ENCODE measurements at regions not wholly inside any gene's neighbourhood (a gene's known extent, or its start where the extent isn't known, plus 50 kb on each side); places are given as distances from the start of the nearest gene placed in this dataset.

GRCh38 chr9:135376511-135377265 lies 102.9 kb upstream of the PPP1R26 start:
- no peak for TF ChIP-seq RFX5 (IDR thresholded peaks at IDR 0.05; ENCODE audit: low read depth, low read length)
- no peak for TF ChIP-seq CTCF (conservative IDR thresholded peaks at IDR 0.05; ENCODE audit: low read depth, low read length)
- TF ChIP-seq POLR2A (IDR thresholded peaks at IDR 0.05; ENCODE audit: low read depth, low read length) = no peak
- no peak for TF ChIP-seq MXI1 (IDR thresholded peaks at IDR 0.05; ENCODE audit: borderline replicate concordance, low read depth, low read length)
- no peak for TF ChIP-seq RAD21 (IDR thresholded peaks at IDR 0.05; ENCODE audit: low read length)
- TF ChIP-seq ELK1 (IDR thresholded peaks at IDR 0.05; ENCODE audit: borderline replicate concordance, low read depth, low read length) = no peak
- TF ChIP-seq BHLHE40 (IDR thresholded peaks at IDR 0.05; ENCODE audit: low read depth, low read length) = no peak
- TF ChIP-seq RCOR1 (IDR thresholded peaks at IDR 0.05; ENCODE audit: insufficient replicate concordance, low read length) = no peak
- no peak for TF ChIP-seq NFE2L2 (IDR thresholded peaks at IDR 0.05; ENCODE audit: low read depth, low read length)
- TF ChIP-seq SMC3 (IDR thresholded peaks at IDR 0.05; ENCODE audit: low read depth, low read length) = no peak
- TF ChIP-seq CEBPB (IDR thresholded peaks at IDR 0.05; ENCODE audit: low read depth, low read length) = no peak
- TF ChIP-seq USF2 (IDR thresholded peaks at IDR 0.05; ENCODE audit: low read depth, low read length) = no peak

Data from IMR-90 (cell line).